A673 (cell line): ENCODE measurements at regions not wholly inside any gene's neighbourhood (a gene's known extent, or its start where the extent isn't known, plus 50 kb on each side); places are given as distances from the start of the nearest gene placed in this dataset.

ENCODE experiments used
- CTCF ChIP-seq: fragments of 300-800, 200-600 bp; sonication (generic); conservative IDR thresholded peaks from 2 replicates; pipeline ENCODE4 v1.5.1; 2017; ENCODE audit warnings: low read depth, mild to moderate bottlenecking, antibody characterized with exemption, low read length, moderate library complexity, mixed read lengths
- EZH2 ChIP-seq: fragments of 200-600 bp; sonication (generic); IDR thresholded peaks from 2 replicates; pipeline ENCODE4 v1.6.1; 2017; ENCODE audit warnings: borderline replicate concordance, low read depth, mild to moderate bottlenecking, mixed read lengths, antibody characterized with exemption, low read length; ENCODE audit not compliant: poor library complexity, severe bottlenecking

DNA sequence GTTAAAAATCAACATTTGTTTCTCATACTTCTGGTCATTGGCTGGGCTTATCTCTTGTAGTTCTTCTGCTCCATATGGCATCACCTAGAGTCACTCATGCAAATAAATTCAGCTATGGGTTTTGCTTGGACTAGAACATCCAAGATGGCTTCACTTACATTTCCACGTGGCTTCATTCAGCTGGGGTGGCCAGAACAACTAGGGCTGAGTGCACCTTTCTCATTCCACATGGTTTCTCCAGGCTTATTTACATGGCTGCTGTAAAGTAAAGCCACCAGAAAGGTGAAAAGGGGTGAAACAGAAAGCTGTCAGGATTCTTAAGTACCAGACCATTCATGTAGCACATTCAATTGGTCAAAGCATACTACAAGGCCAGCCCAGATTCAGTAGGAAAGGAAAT, 151.1 kb upstream of the BMP2 start:
- TF ChIP-seq CTCF, result no peak
- TF ChIP-seq EZH2, result no peak
